GM12873 (cell line): ENCODE measurements at regions not wholly inside any gene's neighbourhood (a gene's known extent, or its start where the extent isn't known, plus 50 kb on each side); places are given as distances from the start of the nearest gene placed in this dataset.

ENCODE experiments used
- CTCF ChIP-seq: IDR thresholded peaks from 2 replicates; pipeline ENCODE4 v1.5.1; 2012; ENCODE audit warnings: low read depth, mild to moderate bottlenecking, moderate library complexity, low read length, control low read depth; ENCODE audit not compliant: insufficient read depth; ENCODE audit errors: missing control alignments

- no peak for TF ChIP-seq CTCF
Measured at GRCh38 chr2:4101936-4102335, 398.6 kb downstream of the DCDC2C start.

- TF ChIP-seq CTCF: no peak
Measured at GRCh38 chr2:4107179-4107578, 403.8 kb downstream of the DCDC2C start.

GRCh38 chr2:4110273-4110672 lies 406.9 kb downstream of the DCDC2C start:
- TF ChIP-seq CTCF: no peak

GRCh38 chr2:4122726-4123125 lies 419.4 kb downstream of the DCDC2C start:
- TF ChIP-seq CTCF: no peak

GRCh38 chr2:4130651-4131050 lies 427.3 kb downstream of the DCDC2C start:
- TF ChIP-seq CTCF: no peak

GRCh38 chr2:4134551-4135550 lies 431.5 kb downstream of the DCDC2C start:
- TF ChIP-seq CTCF: no peak

GRCh38 chr2:4135765-4136164 lies 432.4 kb downstream of the DCDC2C start:
- no peak for TF ChIP-seq CTCF
